ENCODE measurements at regions not wholly inside any gene's neighbourhood (a gene's known extent, or its start where the extent isn't known, plus 50 kb on each side); places are given as distances from the start of the nearest gene placed in this dataset.

DNA sequence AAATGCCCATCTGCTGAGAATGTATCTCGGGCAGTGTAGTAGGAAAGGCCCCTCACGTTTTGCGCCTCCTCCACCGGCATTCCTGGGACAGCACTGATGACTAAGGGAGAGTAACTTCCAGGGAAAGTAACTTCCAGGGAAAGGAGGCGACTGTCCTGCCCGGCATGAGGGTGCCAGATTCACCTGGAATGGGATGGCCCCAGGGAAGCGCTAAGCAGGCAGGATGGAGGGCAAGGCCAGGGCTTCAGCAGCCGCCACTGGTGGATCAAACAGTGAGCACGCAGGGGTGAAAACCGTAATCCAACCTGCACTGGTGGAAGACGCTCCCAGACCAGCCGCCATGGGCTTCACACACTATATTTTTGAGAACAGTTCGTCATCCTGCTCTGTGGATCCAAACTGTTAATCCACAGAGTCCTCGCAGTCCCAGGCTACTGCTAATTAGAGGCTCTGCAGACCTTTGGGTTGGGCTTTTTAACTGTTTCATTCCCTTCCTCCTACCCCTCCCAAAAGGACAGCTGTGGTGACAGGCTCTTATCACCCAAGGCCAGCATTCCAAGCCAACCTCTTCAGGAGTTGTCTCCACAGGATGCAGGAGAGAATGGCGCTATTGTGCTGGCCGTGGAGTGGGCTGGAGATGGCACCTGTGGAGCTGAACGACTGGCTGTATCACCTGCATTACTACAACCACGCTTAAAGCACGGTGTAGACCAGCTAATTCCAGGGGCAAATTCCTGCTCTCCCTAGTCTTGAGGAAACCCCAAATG is 178.9 kb downstream of the DLL1 start:
- TF ChIP-seq EZH2 (IDR thresholded peaks at IDR 0.05; ENCODE audit: borderline replicate concordance, low read depth, low read length, severe bottlenecking) = no peak
- TF ChIP-seq, protein P1, sequence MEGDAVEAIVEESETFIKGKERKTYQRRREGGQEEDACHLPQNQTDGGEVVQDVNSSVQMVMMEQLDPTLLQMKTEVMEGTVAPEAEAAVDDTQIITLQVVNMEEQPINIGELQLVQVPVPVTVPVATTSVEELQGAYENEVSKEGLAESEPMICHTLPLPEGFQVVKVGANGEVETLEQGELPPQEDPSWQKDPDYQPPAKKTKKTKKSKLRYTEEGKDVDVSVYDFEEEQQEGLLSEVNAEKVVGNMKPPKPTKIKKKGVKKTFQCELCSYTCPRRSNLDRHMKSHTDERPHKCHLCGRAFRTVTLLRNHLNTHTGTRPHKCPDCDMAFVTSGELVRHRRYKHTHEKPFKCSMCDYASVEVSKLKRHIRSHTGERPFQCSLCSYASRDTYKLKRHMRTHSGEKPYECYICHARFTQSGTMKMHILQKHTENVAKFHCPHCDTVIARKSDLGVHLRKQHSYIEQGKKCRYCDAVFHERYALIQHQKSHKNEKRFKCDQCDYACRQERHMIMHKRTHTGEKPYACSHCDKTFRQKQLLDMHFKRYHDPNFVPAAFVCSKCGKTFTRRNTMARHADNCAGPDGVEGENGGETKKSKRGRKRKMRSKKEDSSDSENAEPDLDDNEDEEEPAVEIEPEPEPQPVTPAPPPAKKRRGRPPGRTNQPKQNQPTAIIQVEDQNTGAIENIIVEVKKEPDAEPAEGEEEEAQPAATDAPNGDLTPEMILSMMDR (IDR thresholded peaks at IDR 0.05; ENCODE audit: borderline replicate concordance, extremely low read depth, low read length, poor library complexity, severe bottlenecking) = no peak
- Histone ChIP-seq H3K4me3 (ENCODE audit: low read depth in 1 of 2, low read length in 2 of 2) (no peak overlapping the region), H3K9ac (ENCODE audit: low read depth, low read length) (no peak overlapping the region), H2AFZ (ENCODE audit: low read depth, low read length) (no peak overlapping the region), H3K4me2 (ENCODE audit: insufficient read depth, low read length) (no peak overlapping the region), H3K27me3 (ENCODE audit: insufficient read depth, low read length, poor library complexity) (no peaks in the 10 kb centered on the region), H3K9me3 (ENCODE audit: insufficient read depth, low read length, severe bottlenecking) (peaks cover 4% of the 10 kb centered on the region), H4K20me1 (ENCODE audit: insufficient read depth, low read length) (no peaks in the 10 kb centered on the region), H3K27ac (ENCODE audit: low read length) (no peak overlapping the region), H3K4me1 (ENCODE audit: insufficient read depth, low read length) (no peaks in the 10 kb centered on the region), H3K36me3 (ENCODE audit: insufficient read depth, low read length) (no peaks in the 10 kb centered on the region), H3K79me2 (ENCODE audit: insufficient read depth, low read length) (no peaks in the 10 kb centered on the region)
- DNase-seq (no peak), ATAC-seq (ENCODE audit: insufficient read depth, low read depth) (no peak)

DNA sequence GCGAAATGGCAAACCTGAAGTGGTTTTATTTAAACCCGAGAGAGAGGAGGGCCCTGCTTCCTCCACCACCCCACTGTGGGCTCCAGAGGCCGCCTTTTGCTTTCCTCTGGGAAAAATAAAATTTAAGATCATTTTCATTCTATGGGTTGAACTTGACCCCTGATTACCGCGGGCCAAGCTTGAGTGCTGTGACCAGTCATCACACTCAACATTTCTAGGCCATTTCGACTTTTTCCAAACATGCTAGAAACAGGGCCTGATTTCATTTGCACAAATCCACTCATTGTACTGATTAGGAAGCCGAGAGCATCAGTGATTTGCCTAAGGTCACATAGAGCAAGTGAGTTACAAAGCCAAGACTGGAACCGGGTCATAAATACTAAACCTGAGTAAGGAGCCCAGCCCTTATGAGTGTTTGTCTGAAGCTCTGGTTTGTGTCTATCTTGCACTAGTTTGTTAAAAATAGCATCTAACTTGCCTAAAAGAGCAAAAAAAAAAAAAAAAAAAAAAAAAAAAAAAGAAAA is 179.7 kb downstream of the DLL1 start:
- H3K79me2 ChIP-seq (ENCODE audit: insufficient read depth, low read length) = no peaks in the 10 kb centered on the region
- H3K4me1 ChIP-seq (ENCODE audit: insufficient read depth, low read length) = no peaks in the 10 kb centered on the region
- H3K4me2 ChIP-seq (ENCODE audit: insufficient read depth, low read length) = no peak overlapping the region
- H3K27me3 ChIP-seq (ENCODE audit: insufficient read depth, low read length, poor library complexity) = no peaks in the 10 kb centered on the region
- H3K9me3 ChIP-seq (ENCODE audit: insufficient read depth, low read length, severe bottlenecking) = peaks cover 4% of the 10 kb centered on the region
- TF ChIP-seq, protein P1 (IDR thresholded peaks at IDR 0.05; ENCODE audit: borderline replicate concordance, extremely low read depth, low read length, poor library complexity, severe bottlenecking) = no peak
- no peak for TF ChIP-seq EZH2 (IDR thresholded peaks at IDR 0.05; ENCODE audit: borderline replicate concordance, low read depth, low read length, severe bottlenecking)
- DNase-seq (no peak), ATAC-seq (ENCODE audit: insufficient read depth, low read depth) (no peak)
- no peak overlapping the region for H2AFZ ChIP-seq (ENCODE audit: low read depth, low read length)
- no peak overlapping the region for H3K9ac ChIP-seq (ENCODE audit: low read depth, low read length)
- H3K27ac ChIP-seq (ENCODE audit: low read length) = no peak overlapping the region
- H3K4me3 ChIP-seq (ENCODE audit: low read depth in 1 of 2, low read length in 2 of 2) = no peak overlapping the region
- H4K20me1 ChIP-seq (ENCODE audit: insufficient read depth, low read length) = no peaks in the 10 kb centered on the region
- H3K36me3 ChIP-seq (ENCODE audit: insufficient read depth, low read length) = no peaks in the 10 kb centered on the region

DNA sequence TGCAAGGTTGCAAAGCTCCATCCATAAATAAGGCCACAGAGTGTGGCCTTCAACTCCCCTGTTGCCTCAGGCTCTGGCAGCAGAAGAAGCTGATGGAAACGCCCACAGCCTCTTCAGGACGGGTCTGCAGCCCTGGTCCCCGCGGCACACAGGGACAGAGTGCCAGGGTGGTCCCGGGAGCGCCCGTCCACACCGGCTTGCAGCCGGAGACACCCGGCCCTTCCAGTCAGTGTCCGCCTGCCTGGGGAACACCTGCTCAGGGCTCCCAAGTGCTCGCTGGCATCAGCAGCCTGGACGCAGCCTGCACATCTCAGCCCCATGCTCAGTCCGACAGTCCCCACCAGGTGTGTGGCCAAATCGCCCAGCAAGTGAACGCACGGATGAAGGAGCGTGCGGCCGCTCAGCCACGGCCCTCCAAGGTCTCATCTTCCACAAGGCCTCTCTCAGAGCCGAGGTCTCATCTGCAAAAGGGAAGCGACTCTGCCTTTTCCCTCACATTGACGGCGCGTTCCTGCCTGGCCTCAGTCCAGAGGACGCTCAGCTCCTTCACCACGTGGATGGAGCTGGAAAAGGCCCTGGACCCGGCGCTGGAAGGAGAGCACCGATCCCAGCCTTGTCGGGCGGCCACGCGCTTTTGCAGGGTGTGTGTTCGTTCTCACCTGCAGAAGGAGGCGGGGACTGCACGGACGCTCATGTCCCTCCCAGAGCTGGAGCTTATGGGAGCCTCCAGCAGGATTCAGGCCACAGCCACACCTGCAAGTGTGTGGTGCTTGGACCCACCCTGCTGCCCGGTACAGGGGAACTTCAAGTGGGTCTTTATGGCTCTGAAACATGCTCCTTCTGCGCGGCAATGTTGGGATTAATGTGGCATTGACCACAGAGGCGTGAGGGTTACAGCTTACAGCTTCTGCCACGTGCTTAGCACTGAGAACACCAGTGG is 180.4 kb downstream of the DLL1 start:
- Histone ChIP-seq H3K4me2 (ENCODE audit: insufficient read depth, low read length) (no peak overlapping the region), H3K79me2 (ENCODE audit: insufficient read depth, low read length) (no peaks in the 10 kb centered on the region), H3K36me3 (ENCODE audit: insufficient read depth, low read length) (no peaks in the 10 kb centered on the region), H3K27ac (ENCODE audit: low read length) (no peak overlapping the region), H2AFZ (ENCODE audit: low read depth, low read length) (no peak overlapping the region), H3K4me3 (ENCODE audit: low read depth in 1 of 2, low read length in 2 of 2) (no peak overlapping the region), H3K4me1 (ENCODE audit: insufficient read depth, low read length) (no peaks in the 10 kb centered on the region), H3K9me3 (ENCODE audit: insufficient read depth, low read length, severe bottlenecking) (peaks cover 4% of the 10 kb centered on the region), H4K20me1 (ENCODE audit: insufficient read depth, low read length) (no peaks in the 10 kb centered on the region), H3K27me3 (ENCODE audit: insufficient read depth, low read length, poor library complexity) (no peaks in the 10 kb centered on the region), H3K9ac (ENCODE audit: low read depth, low read length) (no peak overlapping the region)
- ATAC-seq (ENCODE audit: insufficient read depth, low read depth) (no peak), DNase-seq (no peak)
- no peak for TF ChIP-seq EZH2 (IDR thresholded peaks at IDR 0.05; ENCODE audit: borderline replicate concordance, low read depth, low read length, severe bottlenecking)
- TF ChIP-seq, protein P1 (IDR thresholded peaks at IDR 0.05; ENCODE audit: borderline replicate concordance, extremely low read depth, low read length, poor library complexity, severe bottlenecking) = no peak

All from DND-41 (cell line).